ENCODE measurements at regions not wholly inside any gene's neighbourhood (a gene's known extent, or its start where the extent isn't known, plus 50 kb on each side); places are given as distances from the start of the nearest gene placed in this dataset.
A peak's percentile ranks its signal among the peaks of the same experiment; 100 is the strongest.

GRCh38 chr18:22844628-22845027 lies 88.5 kb upstream of the RBBP8 start:
- H3K4me3 ChIP-seq (replicated peaks; ENCODE audit: low read depth, low read length) = no peak overlapping the region
- no peak for TF ChIP-seq CTCF (IDR thresholded peaks at IDR 0.05; ENCODE audit: insufficient read depth, low read length, poor library complexity, severe bottlenecking)
- H3K36me3 ChIP-seq (ENCODE audit: control insufficient read depth, insufficient read depth, low read length) = no peaks in the 10 kb centered on the region
- H3K27me3 ChIP-seq (replicated peaks; ENCODE audit: control insufficient read depth, insufficient read depth, low read length) = no peaks in the 10 kb centered on the region
- no peak for DNase-seq (ENCODE audit: extremely low read depth, insufficient read length)

- no peak for DNase-seq (ENCODE audit: extremely low read depth, insufficient read length)
- Histone ChIP-seq H3K27me3 (replicated peaks; ENCODE audit: control insufficient read depth, insufficient read depth, low read length) (no peaks in the 10 kb centered on the region), H3K36me3 (ENCODE audit: control insufficient read depth, insufficient read depth, low read length) (no peaks in the 10 kb centered on the region), H3K4me3 (replicated peaks; ENCODE audit: low read depth, low read length) (no peak overlapping the region)
- TF ChIP-seq CTCF (IDR thresholded peaks at IDR 0.05; ENCODE audit: insufficient read depth, low read length, poor library complexity, severe bottlenecking) = peak; percentile 35
Observed at GRCh38 chr18:22846088-22846683, 86.9 kb upstream of the RBBP8 start.

- no peak for TF ChIP-seq CTCF (IDR thresholded peaks at IDR 0.05; ENCODE audit: insufficient read depth, low read length, poor library complexity, severe bottlenecking)
- H3K4me3 ChIP-seq (replicated peaks; ENCODE audit: low read depth, low read length) = no peak overlapping the region
- no peaks in the 10 kb centered on the region for H3K27me3 ChIP-seq (replicated peaks; ENCODE audit: control insufficient read depth, insufficient read depth, low read length)
- no peaks in the 10 kb centered on the region for H3K36me3 ChIP-seq (ENCODE audit: control insufficient read depth, insufficient read depth, low read length)
- DNase-seq (ENCODE audit: extremely low read depth, insufficient read length) = no peak
Observed at GRCh38 chr18:22846697-22847096, 86.4 kb upstream of the RBBP8 start.

- no peak for TF ChIP-seq CTCF (IDR thresholded peaks at IDR 0.05; ENCODE audit: insufficient read depth, low read length, poor library complexity, severe bottlenecking)
- no peak overlapping the region for H3K4me3 ChIP-seq (replicated peaks; ENCODE audit: low read depth, low read length)
- H3K27me3 ChIP-seq (replicated peaks; ENCODE audit: control insufficient read depth, insufficient read depth, low read length) = no peaks in the 10 kb centered on the region
- DNase-seq (ENCODE audit: extremely low read depth, insufficient read length) = no peak
- no peaks in the 10 kb centered on the region for H3K36me3 ChIP-seq (ENCODE audit: control insufficient read depth, insufficient read depth, low read length)
Observed at GRCh38 chr18:22847392-22847791, 85.7 kb upstream of the RBBP8 start.

- no peak for DNase-seq (ENCODE audit: extremely low read depth, insufficient read length)
Observed at GRCh38 chr18:22847867-22848451, 85.2 kb upstream of the RBBP8 start.

More at GRCh38 chr18:22847867-22848451, 85.2 kb upstream of the RBBP8 start:
- no peak for TF ChIP-seq CTCF (IDR thresholded peaks at IDR 0.05; ENCODE audit: insufficient read depth, low read length, poor library complexity, severe bottlenecking)
- Histone ChIP-seq H3K27me3 (replicated peaks; ENCODE audit: control insufficient read depth, insufficient read depth, low read length) (no peaks in the 10 kb centered on the region), H3K4me3 (replicated peaks; ENCODE audit: low read depth, low read length) (no peak overlapping the region), H3K36me3 (ENCODE audit: control insufficient read depth, insufficient read depth, low read length) (no peaks in the 10 kb centered on the region)
